SK-N-MC (cell line): ENCODE measurements at regions not wholly inside any gene's neighbourhood (a gene's known extent, or its start where the extent isn't known, plus 50 kb on each side); places are given as distances from the start of the nearest gene placed in this dataset.

Source experiments
- EZH2 ChIP-seq: fragments of 200-600 bp; sonication (generic); IDR thresholded peaks from one replicate; pipeline ENCODE4 v1.6.1; 2017; ENCODE audit warnings: antibody characterized with exemption
- POLR2AphosphoS5 ChIP-seq: IDR thresholded peaks from 2 replicates; pipeline ENCODE4 v1.6.1; 2012; ENCODE audit warnings: mild to moderate bottlenecking, low read depth, low read length, borderline replicate concordance

GRCh38 chr7:82624965-82625364, 181.4 kb upstream of the CACNA2D1 start:
- TF ChIP-seq POLR2AphosphoS5 (no peak), EZH2 (no peak)
